Dedifferentiated amniotic fluid mesenchymal stem cell (primary cell): ENCODE measurements at regions not wholly inside any gene's neighbourhood (a gene's known extent, or its start where the extent isn't known, plus 50 kb on each side); places are given as distances from the start of the nearest gene placed in this dataset.
"Not testable (repeated sequence)": the region's sequence is repeated elsewhere in the genome, so short reads cannot be mapped to it uniquely, and the experiment has no call there.

Source experiments
- DNase-seq: peaks from one replicate; pipeline ENCODE4 v3.0.0-alpha.2; 2016; ENCODE audit errors: extremely low spot score

- no peak for DNase-seq
Observed at GRCh38 chr13:78139765-78140164, 221.1 kb upstream of the EDNRB start.

DNA sequence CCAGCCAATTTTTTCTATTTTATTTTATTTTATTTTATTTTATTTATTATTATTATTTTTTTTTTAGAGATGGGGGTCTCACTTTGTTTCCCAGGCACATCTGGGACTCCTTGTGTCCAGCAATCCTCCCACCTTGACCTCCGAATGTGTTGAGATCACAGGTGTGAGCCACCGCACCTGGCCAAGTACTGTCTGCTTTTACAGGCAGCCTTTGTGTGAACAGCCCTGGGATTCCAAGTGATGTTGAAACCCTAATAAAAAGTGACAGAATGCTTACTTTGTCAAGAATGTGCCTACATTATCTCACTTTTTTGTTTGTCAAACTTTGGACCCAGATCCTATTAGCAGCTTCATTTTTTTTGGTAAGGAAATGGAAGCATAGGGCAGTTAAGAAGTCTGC, 220.1 kb upstream of the EDNRB start:
- DNase-seq: no peak

- DNase-seq: peak; percentile 75
Observed at GRCh38 chr13:78137404-78138142, 218.9 kb upstream of the EDNRB start.

DNA sequence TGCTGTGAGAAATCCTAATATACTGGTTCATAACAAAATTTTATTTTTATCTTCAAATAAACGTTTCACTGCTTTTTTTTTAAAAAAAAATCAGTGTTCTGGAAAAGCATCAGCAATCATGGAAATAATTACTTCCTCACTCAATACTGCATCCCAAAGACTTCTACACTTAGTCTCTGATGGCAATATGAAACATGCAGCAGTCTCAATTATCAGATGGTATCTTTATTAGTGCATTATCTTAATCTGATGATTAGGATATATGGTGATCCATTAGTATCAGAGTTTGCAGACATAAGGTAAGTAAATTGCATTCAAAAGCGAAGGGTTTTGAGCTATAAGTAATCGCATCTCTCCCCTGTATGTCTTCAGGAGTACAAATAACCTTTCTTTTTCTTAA, 218.3 kb upstream of the EDNRB start:
- no peak for DNase-seq

- no peak for DNase-seq
Observed at GRCh38 chr13:78133511-78133910, 214.9 kb upstream of the EDNRB start.

GRCh38 chr13:78131811-78132210, 213.2 kb upstream of the EDNRB start:
- no peak for DNase-seq

GRCh38 chr13:78131346-78131745, 212.7 kb upstream of the EDNRB start:
- no peak for DNase-seq

GRCh38 chr13:78129823-78130222, 211.2 kb upstream of the EDNRB start:
- DNase-seq: no peak

- no peak for DNase-seq
Observed at GRCh38 chr13:78129359-78129758, 210.7 kb upstream of the EDNRB start.

DNA sequence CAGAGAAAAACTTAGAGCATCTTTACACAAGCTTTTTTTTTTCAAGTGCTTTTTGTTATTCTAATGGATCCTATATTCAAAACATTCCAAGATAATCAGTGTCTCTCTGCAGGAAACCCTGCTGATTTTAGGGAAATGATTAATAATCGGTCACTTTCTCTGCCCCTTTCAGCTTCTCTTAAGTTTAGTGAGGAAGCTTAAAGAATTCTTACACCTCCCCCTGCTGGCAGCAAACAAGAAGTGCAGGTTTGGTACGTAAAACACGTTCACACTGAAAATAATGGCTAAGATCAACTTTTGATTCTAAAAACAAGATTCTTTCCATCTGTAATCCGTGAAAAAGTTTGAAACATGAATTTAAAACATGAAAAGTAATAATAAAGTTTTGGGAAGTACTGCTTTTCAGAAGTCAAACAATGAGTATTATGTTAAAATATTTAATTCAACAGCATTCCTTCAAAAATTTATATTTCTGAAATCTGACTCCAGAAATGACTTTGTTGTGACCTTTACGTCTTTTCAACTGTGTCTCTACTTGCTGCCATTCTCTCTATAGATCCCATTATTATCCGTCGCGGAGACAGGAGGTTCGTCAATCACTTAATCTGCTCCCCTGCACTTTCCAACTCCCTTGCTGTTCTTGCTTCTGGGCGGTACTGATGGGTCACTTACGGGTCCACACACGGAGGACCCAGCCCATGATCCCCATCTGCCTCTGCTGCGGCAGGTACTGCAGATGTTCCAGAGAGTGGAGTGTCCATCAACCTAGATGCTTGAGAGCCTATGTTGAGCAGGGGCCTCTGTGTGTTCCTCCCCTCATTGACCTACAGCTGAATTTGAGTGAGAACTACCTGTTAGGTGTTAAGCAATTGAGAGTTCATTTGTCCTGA, 203.1 kb upstream of the EDNRB start:
- DNase-seq: peak; percentile 82

DNA sequence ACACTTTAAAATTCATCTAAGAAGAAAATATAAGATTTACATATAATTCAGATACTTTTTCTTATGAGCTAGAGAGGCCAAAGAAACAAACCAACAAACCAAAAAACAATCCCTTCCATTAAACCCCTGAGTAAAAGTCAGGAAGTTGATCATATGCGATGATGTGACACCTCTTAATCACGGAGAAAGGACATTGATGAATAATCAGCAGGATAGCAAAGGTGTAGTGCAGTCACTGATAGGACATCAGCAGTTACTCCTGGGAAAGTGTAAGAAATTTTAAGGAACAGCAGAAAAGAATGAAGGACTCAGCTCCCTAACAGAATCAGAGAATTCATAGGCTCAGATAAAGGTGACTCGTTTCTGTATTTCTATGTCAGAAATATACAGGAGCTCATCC, 202.4 kb upstream of the EDNRB start:
- no peak for DNase-seq

- DNase-seq: not testable (repeated sequence)
Observed at GRCh38 chr13:78120144-78120543, 201.5 kb upstream of the EDNRB start.

DNA sequence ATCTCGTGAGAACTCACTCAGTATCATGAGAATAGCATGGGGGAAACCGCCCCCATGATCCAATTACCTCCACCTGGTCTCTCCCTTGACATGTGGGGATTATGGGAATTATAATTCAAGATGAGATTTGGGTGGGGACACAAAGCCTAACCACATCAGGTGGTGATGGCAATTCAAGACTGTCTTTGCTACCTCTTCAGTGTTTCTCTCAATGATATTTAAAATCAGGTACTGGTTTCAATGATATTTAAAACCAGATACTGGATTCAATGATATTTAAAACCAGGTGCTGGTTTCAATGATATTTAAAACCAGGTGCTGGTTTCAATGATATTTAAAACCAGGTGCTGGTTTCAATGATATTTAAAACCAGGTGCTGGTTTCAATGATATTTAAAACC, 198.4 kb upstream of the EDNRB start:
- not testable (repeated sequence) for DNase-seq

DNA sequence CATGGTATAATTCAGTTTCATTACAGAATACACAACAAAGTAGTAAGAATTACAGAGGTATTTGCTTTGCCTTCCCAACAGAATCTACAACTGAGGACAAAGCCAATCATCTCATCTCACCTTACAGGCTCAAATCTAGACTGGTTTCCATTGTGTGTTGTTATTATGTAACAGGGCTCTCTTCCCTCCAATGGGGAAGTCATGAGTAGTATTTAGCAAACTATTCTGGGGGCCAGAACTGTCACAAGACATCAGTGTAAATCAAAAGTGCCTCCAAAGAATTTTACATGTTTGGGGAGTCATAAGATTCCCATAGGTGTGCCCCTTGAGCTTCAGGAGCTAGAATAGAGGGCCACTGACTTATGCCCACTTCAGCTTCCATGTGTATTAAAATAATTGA, 187.0 kb upstream of the EDNRB start:
- no peak for DNase-seq

GRCh38 chr13:78103936-78104335, 185.3 kb upstream of the EDNRB start:
- DNase-seq: no peak

DNA sequence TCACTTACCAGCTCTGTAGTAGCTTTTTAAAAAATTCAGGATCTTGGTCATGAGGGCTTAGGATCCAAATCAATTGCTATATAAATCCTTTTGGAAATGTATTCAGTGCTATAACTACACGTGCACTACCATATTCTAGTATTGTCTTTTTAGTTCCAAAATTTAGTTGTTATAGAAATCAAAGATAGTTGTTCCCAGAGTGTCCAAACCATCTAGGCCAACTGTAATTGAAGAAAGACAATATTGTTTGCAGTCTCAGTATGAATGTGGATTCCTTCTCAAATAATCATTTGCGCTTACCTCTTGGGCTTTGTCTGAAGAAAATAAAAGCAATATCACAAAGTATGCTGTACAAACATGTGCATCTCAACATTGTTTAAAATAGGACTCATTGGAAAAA, 184.1 kb upstream of the EDNRB start:
- no peak for DNase-seq

DNA sequence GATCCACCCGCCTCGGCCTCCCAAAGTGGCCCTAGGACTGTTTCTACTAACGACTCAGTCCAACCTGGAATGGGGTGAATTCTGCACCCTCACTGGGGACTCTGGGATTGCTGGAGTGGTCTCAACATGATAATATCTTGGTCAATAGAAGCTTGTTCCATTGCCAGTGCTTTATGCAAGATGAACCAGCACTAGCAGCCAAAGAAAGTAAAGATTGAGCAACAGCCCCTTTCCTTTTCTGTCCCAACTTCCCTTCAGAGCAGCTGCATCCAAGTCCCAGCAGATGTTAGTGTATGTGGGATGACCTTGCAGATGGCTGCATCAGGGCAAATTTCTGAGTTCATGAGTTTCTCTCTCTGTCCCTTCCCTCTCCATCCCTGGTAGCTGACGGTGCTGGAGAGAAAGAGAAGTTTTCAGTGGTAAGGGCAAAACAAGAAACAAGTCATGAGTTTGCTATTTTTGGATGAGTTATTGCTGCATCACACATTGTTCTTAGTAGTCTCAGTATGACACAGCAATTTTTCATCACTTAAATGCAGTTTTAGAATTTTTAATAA, 183.6 kb upstream of the EDNRB start:
- peak; percentile 49 for DNase-seq

DNA sequence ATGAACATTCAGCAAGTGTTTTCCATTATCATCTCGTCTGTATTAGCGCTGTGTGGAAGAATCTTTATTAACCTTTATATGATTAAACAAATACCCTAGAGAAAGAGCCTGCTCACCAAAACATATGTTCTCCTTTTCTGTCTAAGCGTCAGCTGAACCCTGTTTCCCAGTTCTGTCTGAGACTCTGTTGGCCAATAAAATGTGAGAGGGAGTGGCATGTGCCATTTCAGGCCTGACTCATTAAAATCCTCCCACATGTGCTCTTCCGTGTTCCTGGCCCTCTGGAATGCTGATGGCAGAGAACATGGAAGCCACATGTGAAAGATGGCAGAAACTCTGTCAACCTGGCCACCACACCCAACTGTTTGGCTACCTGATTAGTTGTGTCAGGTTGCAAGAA, 181.9 kb upstream of the EDNRB start:
- DNase-seq: no peak

GRCh38 chr13:78098249-78098648, 179.6 kb upstream of the EDNRB start:
- DNase-seq: no peak

- no peak for DNase-seq
Observed at GRCh38 chr13:78096221-78096620, 177.6 kb upstream of the EDNRB start.

- DNase-seq: no peak
Observed at GRCh38 chr13:78087966-78088678, 169.5 kb upstream of the EDNRB start.
